IMR-90 (cell line): ENCODE measurements at regions not wholly inside any gene's neighbourhood (a gene's known extent, or its start where the extent isn't known, plus 50 kb on each side); places are given as distances from the start of the nearest gene placed in this dataset.

Source experiments
- ATAC-seq: fragments of 200-7000 bp; cut with Tn5 transposase; 2 replicates; pipeline ENCODE4 v1.9.1; 2020; ENCODE audit warnings: low read depth, mild to moderate bottlenecking, moderate library complexity
- BruUV-seq: library from RNA; stranded (reverse); fragments of 400-500 nt; replicated peaks from 2 replicates; lab custom pipeline; 2021; lab: Mats Ljungman, UMichigan
- CTCF ChIA-PET: fragments of 300-600 bp; formaldehyde crosslinking; extraction: SDS; loops from one replicate; lab custom pipeline; 2021; ENCODE audit warnings: antibody characterized with exemption; lab: Yijun Ruan, JAX
- POLR2A ChIA-PET: fragments of 300-600 bp; sonication (Branson Sonifier 250); formaldehyde crosslinking; loops from one replicate; lab custom pipeline; 2022; ENCODE audit warnings: antibody characterized with exemption; ENCODE audit not compliant: unreplicated experiment; lab: Charles Lee
- DNase-seq: peaks from one replicate; pipeline ENCODE4 v3.0.0; 2013
- H2AFZ ChIP-seq: replicated peaks from 2 replicates; pipeline ENCODE3; 2013; ENCODE audit warnings: low read length, mild to moderate bottlenecking; ENCODE audit not compliant: poor library complexity
- H2AK5ac ChIP-seq: 2 replicates; pipeline ENCODE4 v1.6.1; 2013; ENCODE audit warnings: low read depth, low read length, inconsistent platforms
- H2AK9ac ChIP-seq: replicated peaks from 2 replicates; pipeline ENCODE3; 2013; ENCODE audit warnings: mild to moderate bottlenecking, low read depth, low read length, moderate library complexity; ENCODE audit not compliant: poor library complexity
- H2BK120ac ChIP-seq: 2 replicates; pipeline ENCODE4 v1.6.1; 2013; ENCODE audit warnings: low read depth, low read length, inconsistent platforms
- H2BK15ac ChIP-seq: 3 replicates; pipeline ENCODE4 v1.6.1; 2013; ENCODE audit warnings: low read depth, low read length, inconsistent platforms
- H2BK20ac ChIP-seq: 2 replicates; pipeline ENCODE4 v1.6.1; 2013; ENCODE audit warnings: low read depth, mild to moderate bottlenecking, inconsistent platforms, low read length, moderate library complexity
- H2BK5ac ChIP-seq: 2 replicates; pipeline ENCODE4 v1.6.1; 2013; ENCODE audit warnings: mild to moderate bottlenecking, low read depth, low read length, inconsistent platforms; ENCODE audit not compliant: poor library complexity, severe bottlenecking
- H3K14ac ChIP-seq: replicated peaks from 2 replicates; pipeline ENCODE4 v1.6.1; 2013; ENCODE audit warnings: low read depth, low read length, inconsistent platforms
- H3K18ac ChIP-seq: 2 replicates; pipeline ENCODE4 v1.6.1; 2013; ENCODE audit warnings: low read depth, low read length, control low read depth
- H3K23ac ChIP-seq: 2 replicates; pipeline ENCODE4 v1.6.1; 2013; ENCODE audit warnings: low read depth, low read length, inconsistent platforms
- H3K27ac ChIP-seq: 2 replicates; pipeline ENCODE4 v1.5.1; 2013; ENCODE audit warnings: mild to moderate bottlenecking, control low read depth, low read length; ENCODE audit not compliant: insufficient read depth
- H3K27me3 ChIP-seq: 2 replicates; pipeline ENCODE4 v1.6.1; 2013; ENCODE audit warnings: low read length; ENCODE audit not compliant: control insufficient read depth, insufficient read depth
- H3K36me3 ChIP-seq: 2 replicates; pipeline ENCODE4 v1.6.1; 2013; ENCODE audit warnings: low read length, mixed read lengths; ENCODE audit not compliant: control insufficient read depth, insufficient read depth
- H3K4ac ChIP-seq: 2 replicates; pipeline ENCODE4 v1.6.1; 2013; ENCODE audit warnings: low read depth, low read length, inconsistent platforms
- H3K4me1 ChIP-seq: 2 replicates; pipeline ENCODE4 v1.6.1; 2013; ENCODE audit warnings: low read length, mixed read lengths; ENCODE audit not compliant: control insufficient read depth, insufficient read depth
- H3K4me2 ChIP-seq: 2 replicates; pipeline ENCODE4 v1.6.1; 2013; ENCODE audit warnings: low read depth, mild to moderate bottlenecking, control low read depth, low read length, moderate library complexity
- H3K4me3 ChIP-seq: 2 replicates; pipeline ENCODE4 v1.5.1; 2013; ENCODE audit warnings: low read depth, mild to moderate bottlenecking, control low read depth, low read length, moderate library complexity; ENCODE audit not compliant: insufficient read depth
- H3K56ac ChIP-seq: 2 replicates; pipeline ENCODE4 v1.6.1; 2013; ENCODE audit warnings: low read length, inconsistent platforms; ENCODE audit not compliant: insufficient read depth; ENCODE audit errors: extremely low read depth
- H3K79me1 ChIP-seq, 2 experiments: 2 replicates each; pipeline ENCODE4 v1.6.1; 2013; ENCODE audit warnings: low read length in 2 of 2, inconsistent platforms in 1 of 2, low read depth in 1 of 2
- H3K9ac ChIP-seq: 2 replicates; pipeline ENCODE4 v1.6.1; 2013; ENCODE audit warnings: low read depth, low read length, control low read depth
- H3K9me1 ChIP-seq: 2 replicates; pipeline ENCODE4 v1.6.1; 2013; ENCODE audit warnings: low read length, inconsistent platforms; ENCODE audit not compliant: insufficient read depth
- H3K9me3 ChIP-seq: 2 replicates; pipeline ENCODE4 v1.6.1; 2013; ENCODE audit warnings: low read length; ENCODE audit not compliant: control insufficient read depth, insufficient read depth
- H4K20me1 ChIP-seq: 2 replicates; pipeline ENCODE4 v1.6.1; 2013; ENCODE audit warnings: low read length, inconsistent platforms; ENCODE audit not compliant: insufficient read depth
- H4K5ac ChIP-seq: 2 replicates; pipeline ENCODE4 v1.6.1; 2013; ENCODE audit warnings: mild to moderate bottlenecking, low read depth, low read length, control low read depth
- H4K8ac ChIP-seq, 2 experiments: 2 replicates each; pipeline ENCODE4 v1.6.1; 2013; ENCODE audit warnings: low read depth in 2 of 2, low read length in 2 of 2, control low read depth in 1 of 2, inconsistent platforms in 1 of 2
- H4K91ac ChIP-seq: 2 replicates; pipeline ENCODE4 v1.6.1; 2013; ENCODE audit warnings: low read depth, low read length, inconsistent platforms; ENCODE audit not compliant: insufficient read depth
- BHLHE40 ChIP-seq: fragments of 150-350 bp; IDR thresholded peaks from 2 replicates; pipeline ENCODE4 v1.6.1; 2016; ENCODE audit warnings: mild to moderate bottlenecking, low read depth, low read length
- CEBPB ChIP-seq: IDR thresholded peaks from 2 replicates; pipeline ENCODE4 v1.6.1; 2012; ENCODE audit warnings: low read depth, low read length, improper control_type of control experiment
- CHD1 ChIP-seq: IDR thresholded peaks from 2 replicates; pipeline ENCODE4 v1.6.1; 2012; ENCODE audit warnings: low read depth, low read length, improper control_type of control experiment
- FOS ChIP-seq: fragments of 150-350 bp; IDR thresholded peaks from 2 replicates; pipeline ENCODE4 v1.6.1; 2016; ENCODE audit warnings: low read depth, low read length
- MAZ ChIP-seq: IDR thresholded peaks from 2 replicates; pipeline ENCODE4 v1.6.1; 2012; ENCODE audit warnings: low read depth, mild to moderate bottlenecking, low read length, improper control_type of control experiment, moderate library complexity, borderline replicate concordance
- NFE2L2 ChIP-seq: fragments of 150-350 bp; IDR thresholded peaks from 2 replicates; pipeline ENCODE4 v1.6.1; 2016; ENCODE audit warnings: low read depth, mild to moderate bottlenecking, low read length
- POLR2A ChIP-seq: IDR thresholded peaks from 2 replicates; pipeline ENCODE4 v1.6.1; 2012; ENCODE audit warnings: mild to moderate bottlenecking, low read depth, low read length
- RCOR1 ChIP-seq: IDR thresholded peaks from 2 replicates; pipeline ENCODE4 v1.6.1; 2012; ENCODE audit warnings: mild to moderate bottlenecking, low read length, improper control_type of control experiment; ENCODE audit not compliant: insufficient replicate concordance
- RFX5 ChIP-seq: IDR thresholded peaks from 2 replicates; pipeline ENCODE4 v1.8.0; 2012; ENCODE audit warnings: low read depth, mild to moderate bottlenecking, low read length, moderate library complexity
- SMC3 ChIP-seq: fragments of 150-350 bp; IDR thresholded peaks from 2 replicates; pipeline ENCODE4 v1.6.1; 2016; ENCODE audit warnings: low read depth, mild to moderate bottlenecking, antibody characterized with exemption, low read length, moderate library complexity
- WGBS, 2 experiments: methylation state at CpG; one replicate each; pipeline versions ENCODE4 v1.1.5 to v1.1.7; 2013; ENCODE audit warnings: missing lambda C conversion rate in 2 of 2; ENCODE audit not compliant: insufficient read length in 1 of 2; ENCODE audit errors: extremely low coverage in 2 of 2; 5-methylcytosine and 5-hydroxymethylcytosine counted together
- dilution Hi-C: fragments of 300-500 bp; cut with HindIII; formaldehyde crosslinking; loops from one replicate; pipeline ENCODE4 v1.14.3; 2018; ENCODE audit warnings: low sequenced_read_pairs; ENCODE audit not compliant: unreplicated experiment
- in situ Hi-C: fragments of 300-500 bp; cut with MboI; formaldehyde crosslinking; loops from 3 replicates; pipeline ENCODE4 v1.14.3; 2019; ENCODE audit warnings: low sequenced_read_pairs, inconsistent platforms, mixed read lengths
- intact Hi-C: fragments of 100-400 bp; cut with micrococcal nuclease; formaldehyde crosslinking; loops from 2 replicates; pipeline ENCODE4 v1.10.0; 2022
- TF ChIP-seq, protein P1 (sequence below): conservative IDR thresholded peaks from 2 replicates; pipeline ENCODE4 v1.5.1; 2012; ENCODE audit warnings: mild to moderate bottlenecking, low read depth, low read length, improper control_type of control experiment
- TF ChIP-seq, protein P2 (sequence below): fragments of 150-350 bp; IDR thresholded peaks from 2 replicates; pipeline ENCODE4 v1.6.1; 2016; ENCODE audit warnings: low read depth, mild to moderate bottlenecking, low read length, moderate library complexity, borderline replicate concordance
- TF ChIP-seq, protein P3 (sequence below): fragments of 150-350 bp; IDR thresholded peaks from 2 replicates; pipeline ENCODE4 v1.6.1; 2017; ENCODE audit warnings: mild to moderate bottlenecking, antibody characterized with exemption, low read length, low read depth

DNA sequence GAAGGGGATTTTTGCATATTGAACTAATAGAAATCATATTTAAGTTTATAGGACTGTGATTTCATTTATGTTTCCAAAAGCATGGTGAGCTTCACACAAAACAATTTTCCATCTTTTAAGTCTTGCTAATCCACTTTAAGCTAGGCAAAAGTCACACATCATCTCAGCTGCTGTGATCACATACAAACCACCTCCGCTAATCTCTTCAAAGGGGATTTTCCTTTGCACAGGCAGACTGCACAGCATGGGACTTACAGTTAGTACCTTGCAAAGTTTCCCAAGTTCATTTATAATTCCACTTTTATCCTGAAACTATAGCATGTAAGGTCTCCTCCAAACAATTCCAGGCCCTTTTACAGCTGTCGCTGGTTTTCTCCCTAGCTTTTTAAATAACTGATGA, 225.1 kb upstream of the CNTN3 start:
- BruUV-seq = no TSS peak
- CTCF ChIA-PET = no interaction called here
- H3K4ac ChIP-seq = no peak overlapping the region
- H3K14ac ChIP-seq = no peak overlapping the region
- no peak overlapping the region for H4K91ac ChIP-seq
- no peaks in the 10 kb centered on the region for H3K9me1 ChIP-seq
- H4K5ac ChIP-seq = no peak overlapping the region
- H3K4me3 ChIP-seq = no peak overlapping the region
- H2BK20ac ChIP-seq = no peak overlapping the region
- H3K9me3 ChIP-seq = no peaks in the 10 kb centered on the region
- H3K4me2 ChIP-seq = no peak overlapping the region
- ATAC-seq (no peak), DNase-seq (no peak)
- TF ChIP-seq BHLHE40 (no peak), POLR2A (no peak), NFE2L2 (no peak), CEBPB (no peak), CHD1 (no peak), RCOR1 (no peak), SMC3 (no peak), FOS (no peak), RFX5 (no peak), MAZ (no peak)
- TF ChIP-seq, protein P1, sequence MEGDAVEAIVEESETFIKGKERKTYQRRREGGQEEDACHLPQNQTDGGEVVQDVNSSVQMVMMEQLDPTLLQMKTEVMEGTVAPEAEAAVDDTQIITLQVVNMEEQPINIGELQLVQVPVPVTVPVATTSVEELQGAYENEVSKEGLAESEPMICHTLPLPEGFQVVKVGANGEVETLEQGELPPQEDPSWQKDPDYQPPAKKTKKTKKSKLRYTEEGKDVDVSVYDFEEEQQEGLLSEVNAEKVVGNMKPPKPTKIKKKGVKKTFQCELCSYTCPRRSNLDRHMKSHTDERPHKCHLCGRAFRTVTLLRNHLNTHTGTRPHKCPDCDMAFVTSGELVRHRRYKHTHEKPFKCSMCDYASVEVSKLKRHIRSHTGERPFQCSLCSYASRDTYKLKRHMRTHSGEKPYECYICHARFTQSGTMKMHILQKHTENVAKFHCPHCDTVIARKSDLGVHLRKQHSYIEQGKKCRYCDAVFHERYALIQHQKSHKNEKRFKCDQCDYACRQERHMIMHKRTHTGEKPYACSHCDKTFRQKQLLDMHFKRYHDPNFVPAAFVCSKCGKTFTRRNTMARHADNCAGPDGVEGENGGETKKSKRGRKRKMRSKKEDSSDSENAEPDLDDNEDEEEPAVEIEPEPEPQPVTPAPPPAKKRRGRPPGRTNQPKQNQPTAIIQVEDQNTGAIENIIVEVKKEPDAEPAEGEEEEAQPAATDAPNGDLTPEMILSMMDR = no peak
- TF ChIP-seq, protein P2, sequence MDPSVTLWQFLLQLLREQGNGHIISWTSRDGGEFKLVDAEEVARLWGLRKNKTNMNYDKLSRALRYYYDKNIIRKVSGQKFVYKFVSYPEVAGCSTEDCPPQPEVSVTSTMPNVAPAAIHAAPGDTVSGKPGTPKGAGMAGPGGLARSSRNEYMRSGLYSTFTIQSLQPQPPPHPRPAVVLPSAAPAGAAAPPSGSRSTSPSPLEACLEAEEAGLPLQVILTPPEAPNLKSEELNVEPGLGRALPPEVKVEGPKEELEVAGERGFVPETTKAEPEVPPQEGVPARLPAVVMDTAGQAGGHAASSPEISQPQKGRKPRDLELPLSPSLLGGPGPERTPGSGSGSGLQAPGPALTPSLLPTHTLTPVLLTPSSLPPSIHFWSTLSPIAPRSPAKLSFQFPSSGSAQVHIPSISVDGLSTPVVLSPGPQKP = no peak
- TF ChIP-seq, protein P3, sequence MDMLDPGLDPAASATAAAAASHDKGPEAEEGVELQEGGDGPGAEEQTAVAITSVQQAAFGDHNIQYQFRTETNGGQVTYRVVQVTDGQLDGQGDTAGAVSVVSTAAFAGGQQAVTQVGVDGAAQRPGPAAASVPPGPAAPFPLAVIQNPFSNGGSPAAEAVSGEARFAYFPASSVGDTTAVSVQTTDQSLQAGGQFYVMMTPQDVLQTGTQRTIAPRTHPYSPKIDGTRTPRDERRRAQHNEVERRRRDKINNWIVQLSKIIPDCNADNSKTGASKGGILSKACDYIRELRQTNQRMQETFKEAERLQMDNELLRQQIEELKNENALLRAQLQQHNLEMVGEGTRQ = no peak
- intact Hi-C loops = no loop called here
- no peak overlapping the region for H2AK5ac ChIP-seq
- H2BK5ac ChIP-seq = no peak overlapping the region
- no peaks in the 10 kb centered on the region for H4K20me1 ChIP-seq
- no peak overlapping the region for H2BK15ac ChIP-seq
- no peak overlapping the region for H3K56ac ChIP-seq
- H4K8ac ChIP-seq = no peak overlapping the region
- H3K79me1 ChIP-seq = no peaks in the 10 kb centered on the region
- dilution Hi-C loops = no loop called here
- POLR2A ChIA-PET = no interaction called here
- no peak overlapping the region for H3K23ac ChIP-seq
- no peak overlapping the region for H2AK9ac ChIP-seq
- no peak overlapping the region for H2AFZ ChIP-seq
- no peak overlapping the region for H3K9ac ChIP-seq
- no peaks in the 10 kb centered on the region for H3K27me3 ChIP-seq
- no peak overlapping the region for H2BK120ac ChIP-seq
- no peak overlapping the region for H3K18ac ChIP-seq
- no peaks in the 10 kb centered on the region for H3K36me3 ChIP-seq
- H3K4me1 ChIP-seq = no peaks in the 10 kb centered on the region
- WGBS, 2 experiments = 86% methylated on average over 1 of the region's 2 CpGs; no CpG with 5 or more reads in 1 of the 2 experiments
- in situ Hi-C loops = no loop called here
- no peak overlapping the region for H3K27ac ChIP-seq
